NCI-H2227 treated with DMSO at 0.1 percent for 48 hours (cell line): ENCODE measurements at regions not wholly inside any gene's neighbourhood (a gene's known extent, or its start where the extent isn't known, plus 50 kb on each side); places are given as distances from the start of the nearest gene placed in this dataset.
A peak's percentile ranks its signal among the peaks of the same experiment; 100 is the strongest.
"Not testable (repeated sequence)": the region's sequence is repeated elsewhere in the genome, so short reads cannot be mapped to it uniquely, and the experiment has no call there.

Experiments
- DNase-seq: peaks from one replicate; lab custom pipeline; 2025; lab: John Stamatoyannopoulos, UW

- DNase-seq = no peak
Measured at GRCh38 chr7:83827036-83827435, 178.1 kb upstream of the SEMA3E start.

DNA sequence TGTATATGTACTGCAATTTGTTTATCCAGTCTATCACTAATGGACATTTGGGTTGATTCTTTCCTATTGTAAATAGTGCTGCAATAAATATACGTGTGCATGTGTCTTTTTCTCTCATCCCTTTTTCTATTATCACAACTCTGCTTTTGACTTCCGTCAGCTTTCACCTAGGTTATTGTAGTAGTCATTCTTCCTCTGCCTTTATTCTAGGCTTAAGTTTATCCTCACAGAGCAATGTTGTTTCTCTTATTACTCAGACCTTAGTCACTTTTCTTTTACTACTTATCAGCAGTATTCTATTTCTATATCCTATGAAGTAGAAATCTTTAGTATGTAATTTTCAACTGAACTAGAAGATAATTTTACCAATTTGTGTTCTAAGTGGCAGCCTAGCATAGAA is 175.3 kb upstream of the SEMA3E start:
- no peak for DNase-seq

GRCh38 chr7:83821866-83822265 is 172.9 kb upstream of the SEMA3E start:
- DNase-seq = no peak

GRCh38 chr7:83820641-83821040 is 171.7 kb upstream of the SEMA3E start:
- no peak for DNase-seq

DNA sequence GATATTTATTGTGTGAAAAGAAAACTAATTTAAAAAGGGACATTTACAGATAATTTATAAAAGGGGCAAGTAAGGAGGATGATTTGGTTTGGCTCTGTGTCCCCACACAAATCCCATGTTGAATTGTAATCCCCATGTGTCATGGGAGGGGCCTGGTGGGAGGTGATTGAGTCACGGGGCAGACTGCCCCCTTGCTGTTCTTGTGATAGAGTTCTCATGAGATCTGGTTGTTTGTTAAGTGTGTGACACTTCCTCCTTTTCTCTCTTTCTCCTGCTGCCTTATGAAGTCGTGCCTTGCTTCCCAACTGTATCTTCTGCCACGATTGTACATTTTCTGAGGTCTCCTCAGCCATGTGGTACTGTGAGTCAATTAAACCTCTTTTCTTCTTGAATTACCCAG is 171.0 kb upstream of the SEMA3E start:
- DNase-seq = no peak

DNA sequence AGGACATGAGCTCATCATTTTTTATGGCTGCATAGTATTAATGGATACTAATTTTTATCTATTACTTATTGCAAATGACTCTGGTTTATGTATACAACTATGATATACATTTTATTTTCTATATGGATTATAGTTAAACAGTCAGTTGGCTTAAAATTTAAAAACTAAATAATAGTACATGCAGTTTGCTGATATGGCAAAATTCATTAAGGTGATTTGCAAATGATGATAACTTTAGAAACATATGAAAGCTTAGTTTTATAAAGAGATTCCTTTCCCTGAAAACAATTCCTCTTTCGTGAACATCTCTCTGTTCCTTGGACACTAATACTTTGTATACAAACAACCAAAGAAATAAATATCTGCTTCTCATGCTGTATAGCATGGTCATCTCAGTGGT is 165.5 kb upstream of the SEMA3E start:
- DNase-seq = no peak

GRCh38 chr7:83812563-83812962 is 163.6 kb upstream of the SEMA3E start:
- not testable (repeated sequence) for DNase-seq

DNA sequence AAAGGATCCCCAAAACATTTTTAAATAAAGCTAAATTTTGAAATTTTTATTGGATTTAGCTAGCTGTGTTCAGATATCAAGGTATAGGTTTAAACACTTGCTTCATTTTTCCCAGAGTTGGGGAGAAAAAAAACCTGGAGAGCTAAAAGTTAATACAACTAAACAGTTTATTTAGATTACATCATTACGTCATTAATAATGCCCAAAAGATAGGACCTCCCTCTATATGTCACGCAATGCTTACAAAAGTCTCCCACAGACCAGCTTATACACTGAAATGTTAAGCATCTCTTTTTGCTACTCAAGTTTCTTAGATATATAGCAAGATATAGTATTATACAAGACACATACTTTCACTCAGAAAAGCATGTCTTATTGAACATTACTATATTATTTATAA is 160.0 kb upstream of the SEMA3E start:
- DNase-seq = no peak

DNA sequence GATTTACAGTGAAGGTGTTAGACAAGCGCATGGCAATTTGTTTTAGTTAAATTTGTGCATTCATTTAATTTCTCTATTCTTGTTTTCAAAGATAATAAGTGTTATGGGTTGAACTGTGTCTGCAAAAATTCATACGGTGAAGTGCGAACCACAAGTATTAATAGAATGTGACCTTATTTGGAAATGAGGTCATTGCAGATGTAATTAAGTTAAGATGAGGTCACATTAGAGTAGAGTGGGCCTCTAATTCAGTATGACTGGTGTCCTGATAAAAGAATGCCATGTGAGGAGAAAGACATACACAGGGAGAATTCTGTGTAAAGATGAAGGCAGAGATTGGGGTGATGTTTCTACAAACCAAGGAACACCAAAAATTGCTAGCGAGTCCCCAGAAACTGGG is 158.8 kb upstream of the SEMA3E start:
- no peak for DNase-seq

GRCh38 chr7:83806538-83806937 is 157.6 kb upstream of the SEMA3E start:
- DNase-seq = peak; percentile 22

DNA sequence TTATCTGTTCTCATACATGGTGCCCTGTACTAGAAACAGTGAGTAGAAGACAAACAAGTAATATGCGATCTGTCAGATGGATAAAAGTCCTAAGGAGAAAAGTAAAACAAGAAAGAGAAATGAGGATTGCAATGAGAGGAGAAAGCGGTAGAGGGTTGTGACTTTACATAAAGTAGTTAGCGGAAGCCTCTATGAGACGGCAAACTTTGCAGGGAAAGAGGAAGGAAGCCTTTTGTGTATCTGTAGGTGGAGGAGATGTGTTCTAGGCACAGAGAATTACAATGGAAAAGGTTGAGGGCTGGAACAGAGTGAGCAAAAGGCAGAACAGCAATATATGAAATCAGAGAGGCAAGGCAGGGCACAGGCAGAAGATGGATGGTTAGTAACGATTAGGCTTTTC is 150.4 kb upstream of the SEMA3E start:
- DNase-seq = no peak

DNA sequence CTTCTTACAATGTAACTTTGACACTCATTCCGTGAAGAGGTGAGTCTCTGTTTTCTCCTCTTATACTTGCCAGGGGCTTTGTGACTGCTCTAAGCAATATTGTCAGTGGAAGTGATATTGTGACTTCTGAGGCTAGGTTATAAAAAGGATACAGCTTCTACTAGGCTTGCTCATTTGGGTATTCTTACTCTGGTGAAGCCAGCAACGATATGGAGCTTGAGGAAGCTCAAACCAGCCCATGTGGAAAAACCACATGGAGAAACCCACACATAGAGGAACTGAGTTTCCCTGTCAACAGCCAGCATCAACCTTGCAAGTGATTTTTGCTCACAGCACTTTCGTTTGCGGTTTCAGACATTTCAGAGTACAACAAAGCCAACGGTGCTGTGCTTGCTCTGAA is 149.6 kb upstream of the SEMA3E start:
- DNase-seq = no peak

GRCh38 chr7:83796760-83797159 is 147.8 kb upstream of the SEMA3E start:
- DNase-seq = no peak

DNA sequence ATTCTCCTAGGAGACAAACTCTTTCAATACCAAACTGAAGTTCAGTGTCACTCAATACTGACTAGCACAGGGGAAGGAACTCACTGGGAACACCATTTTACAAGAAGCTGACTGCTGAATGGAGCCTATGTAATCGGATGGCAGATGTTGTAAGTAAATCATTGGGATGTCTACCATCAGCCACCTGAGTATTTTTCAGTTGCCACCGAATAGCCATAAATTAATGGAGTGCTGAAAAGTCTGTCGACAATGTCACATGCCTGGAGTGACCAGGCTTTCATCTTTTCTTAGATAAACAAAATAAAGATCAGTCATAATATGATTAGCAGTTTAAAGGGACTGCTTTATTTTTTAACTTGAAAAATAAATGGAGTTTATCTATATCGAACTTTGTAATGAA is 145.9 kb upstream of the SEMA3E start:
- peak; percentile 26 for DNase-seq

DNA sequence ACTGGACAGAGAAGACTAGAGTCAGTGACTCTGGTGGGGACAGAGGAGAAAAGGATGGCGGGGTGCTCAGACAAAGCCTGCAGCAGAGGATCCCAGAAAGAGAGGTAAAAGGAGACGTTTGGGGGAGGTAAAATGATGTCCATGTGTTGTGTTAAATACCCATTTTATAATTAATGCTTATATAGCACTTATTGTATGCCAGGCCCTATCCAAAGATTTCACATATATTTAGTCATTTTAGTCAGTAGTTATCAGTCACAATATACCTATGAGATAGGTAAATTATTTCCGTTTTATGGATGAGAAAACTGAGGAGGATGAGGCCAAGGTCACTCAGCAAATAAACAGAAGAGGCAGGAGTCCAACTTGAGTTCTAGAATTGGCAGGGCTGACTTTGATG is 144.6 kb upstream of the SEMA3E start:
- DNase-seq = no peak

GRCh38 chr7:83791737-83792136 is 142.8 kb upstream of the SEMA3E start:
- DNase-seq = no peak

- DNase-seq = no peak
Measured at GRCh38 chr7:83786858-83787257, 137.9 kb upstream of the SEMA3E start.

DNA sequence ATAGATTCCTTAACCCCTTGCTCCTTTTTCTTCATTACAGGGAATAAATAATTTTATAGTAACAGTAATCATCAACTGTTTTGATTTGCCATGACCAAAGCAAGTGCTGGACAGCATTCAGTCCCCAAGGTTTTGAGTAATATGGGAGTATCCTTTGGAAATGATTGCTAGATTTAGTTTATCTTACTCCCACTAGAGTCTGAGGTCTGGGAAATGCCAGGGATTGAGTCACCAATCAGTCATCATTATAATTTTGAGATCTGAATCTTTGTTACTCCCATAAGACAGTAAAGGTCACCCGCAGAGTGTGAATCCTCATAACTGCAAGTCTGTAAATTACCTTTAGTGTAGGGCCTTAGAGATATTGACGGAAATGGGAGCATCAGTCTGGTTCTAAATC is 133.7 kb upstream of the SEMA3E start:
- DNase-seq = no peak

GRCh38 chr7:83778073-83778443 is 129.1 kb upstream of the SEMA3E start:
- no peak for DNase-seq

GRCh38 chr7:83777406-83778072 is 128.6 kb upstream of the SEMA3E start:
- no peak for DNase-seq

DNA sequence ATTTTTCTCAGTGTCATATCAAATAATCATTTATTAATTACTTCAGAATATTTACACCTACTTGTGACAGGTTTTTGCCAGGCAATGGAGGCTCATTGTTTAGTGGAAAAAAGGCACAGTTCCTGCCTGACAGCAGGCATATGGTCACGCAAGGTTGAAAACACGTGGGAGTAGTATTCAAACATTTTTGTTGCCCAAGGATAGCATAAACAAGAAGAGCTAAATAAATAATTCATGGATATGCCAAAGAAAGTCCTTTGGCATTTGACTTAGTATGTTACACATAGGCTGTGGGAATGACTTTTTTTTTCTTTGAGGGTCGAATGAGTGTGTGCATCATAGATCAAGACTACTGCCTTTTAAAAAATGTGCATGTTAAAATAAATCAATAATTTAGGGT is 120.5 kb upstream of the SEMA3E start:
- no peak for DNase-seq

DNA sequence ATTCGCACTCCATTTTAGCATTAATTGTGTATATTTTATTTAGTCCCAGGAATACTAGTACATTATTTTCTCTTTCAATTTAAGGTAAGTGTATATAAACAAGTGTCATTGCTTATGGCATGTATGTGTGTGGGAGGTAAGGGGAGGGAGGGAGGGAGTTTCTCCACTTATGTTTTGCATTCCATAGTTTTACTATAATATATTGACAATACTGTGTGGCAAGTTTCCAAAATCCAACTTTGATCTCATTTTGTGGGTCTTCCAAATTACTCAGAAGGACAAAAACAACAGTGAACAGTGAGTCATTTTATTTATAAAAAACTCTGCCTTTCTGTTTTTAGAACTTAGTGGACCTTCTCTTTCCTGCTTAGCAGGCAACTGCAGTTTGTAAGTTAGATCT is 102.3 kb upstream of the SEMA3E start:
- no peak for DNase-seq

- DNase-seq = no peak
Measured at GRCh38 chr7:83749495-83749894, 100.6 kb upstream of the SEMA3E start.

DNA sequence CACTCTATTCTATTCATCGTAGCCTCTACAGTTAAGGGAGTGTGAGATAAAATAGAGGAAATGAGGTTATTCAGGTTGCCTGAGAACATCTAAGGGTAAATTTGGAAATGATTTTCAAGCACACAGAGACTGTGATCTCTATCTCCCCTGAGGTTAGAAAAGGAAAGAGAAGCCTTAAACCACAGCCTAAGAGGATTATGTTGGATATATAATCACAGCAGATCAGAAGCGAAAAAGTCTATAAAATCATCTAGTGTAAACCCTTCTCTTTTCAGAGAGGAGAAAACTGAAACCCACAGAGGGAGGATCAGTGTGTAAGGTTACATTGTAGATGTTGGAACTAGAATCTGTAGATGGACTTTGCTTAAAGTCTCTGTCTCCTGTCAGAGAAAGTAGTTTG is 90.6 kb upstream of the SEMA3E start:
- DNase-seq = no peak
